ENCODE measurements at regions not wholly inside any gene's neighbourhood (a gene's known extent, or its start where the extent isn't known, plus 50 kb on each side); places are given as distances from the start of the nearest gene placed in this dataset.

DNA sequence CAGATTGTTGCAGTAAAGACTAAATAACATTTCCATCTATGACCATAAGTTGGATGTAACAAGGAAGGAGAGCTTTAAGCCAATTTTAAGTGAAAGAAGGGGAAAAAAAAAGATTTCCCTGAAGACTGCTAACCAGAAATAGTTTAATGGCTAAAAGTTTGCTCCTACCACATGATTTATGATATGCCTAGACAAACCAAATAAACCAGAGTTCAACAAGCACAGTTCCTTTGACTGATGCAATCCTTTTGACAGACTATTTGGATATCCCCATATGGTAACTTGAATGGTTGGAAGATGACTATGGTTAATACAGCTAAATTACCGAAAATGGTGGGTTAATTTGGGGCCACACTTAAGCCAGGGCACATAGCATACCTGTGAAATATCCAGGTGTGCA lies 338.5 kb downstream of the CETN3 start:
- H3K4me1 ChIP-seq (ENCODE audit: control insufficient read depth, extremely low read depth, insufficient read depth, low read length): no peaks in the 10 kb centered on the region
- DNase-seq (ENCODE audit: low read depth, low spot score) (no peak), FAIRE-seq (no peak)
- H3K27ac ChIP-seq (ENCODE audit: insufficient read depth, low read depth, low read length): no peak overlapping the region
- H4K20me1 ChIP-seq (replicated peaks; ENCODE audit: control insufficient read depth, extremely low read depth, insufficient read depth, low read length): no peaks in the 10 kb centered on the region
- POLR2A ChIA-PET: no interaction called here
- no peak overlapping the region for H3K4me2 ChIP-seq (ENCODE audit: insufficient read depth, low read length)
- no peak overlapping the region for H3K4me3 ChIP-seq (replicated peaks in 1 of 3; ENCODE audit: insufficient read depth in 1 of 3, low read depth in 1 of 3, low read length in 3 of 3)
- no peak overlapping the region for H2AFZ ChIP-seq (ENCODE audit: low read depth, low read length)
- dilution Hi-C loops (cut with MboI; ENCODE audit: extremely low pct_ligation_motif_present, low sequenced_read_pairs) (no loop called here), intact Hi-C loops (cut with micrococcal nuclease) (no loop called here)
- CTCF ChIA-PET: interaction anchor here (1.6 kb wide), 1 partner anchor 48 kb away, joined by 3 read pairs; no protein-coding TSS in a partner anchor
- no peak overlapping the region for H3K9ac ChIP-seq (replicated peaks; ENCODE audit: extremely low read depth, insufficient read depth, low read length)
- H3K27me3 ChIP-seq (ENCODE audit: control insufficient read depth in 2 of 2, insufficient read depth in 2 of 2, low read length in 2 of 2): no peaks in the 10 kb centered on the region
- BruUV-seq (replicated peaks): no TSS peak
- TF ChIP-seq POLR2A (IDR thresholded peaks at IDR 0.05; ENCODE audit: low read depth, low read length) (no peak), MYC (IDR thresholded peaks at IDR 0.05; ENCODE audit: low read depth, low read length) (no peak), POLR2AphosphoS5 (IDR thresholded peaks at IDR 0.05; ENCODE audit: insufficient read depth, low read depth, low read length) (no peak), FOS (IDR thresholded peaks at IDR 0.05; ENCODE audit: borderline replicate concordance, insufficient read depth, low read length) (no peak), JUN (IDR thresholded peaks at IDR 0.05; ENCODE audit: borderline replicate concordance, insufficient read depth, insufficient read length, low read depth) (no peak), GATA2 (IDR thresholded peaks at IDR 0.05; ENCODE audit: insufficient read depth, insufficient read length, low read depth, low read length) (no peak), EZH2 (IDR thresholded peaks at IDR 0.05; ENCODE audit: borderline replicate concordance, low read depth, low read length, severe bottlenecking) (no peak)
- TF ChIP-seq, protein P1, sequence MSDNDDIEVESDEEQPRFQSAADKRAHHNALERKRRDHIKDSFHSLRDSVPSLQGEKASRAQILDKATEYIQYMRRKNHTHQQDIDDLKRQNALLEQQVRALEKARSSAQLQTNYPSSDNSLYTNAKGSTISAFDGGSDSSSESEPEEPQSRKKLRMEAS (IDR thresholded peaks at IDR 0.05; ENCODE audit: insufficient read depth, insufficient read length): no peak
- TF ChIP-seq, protein P2, sequence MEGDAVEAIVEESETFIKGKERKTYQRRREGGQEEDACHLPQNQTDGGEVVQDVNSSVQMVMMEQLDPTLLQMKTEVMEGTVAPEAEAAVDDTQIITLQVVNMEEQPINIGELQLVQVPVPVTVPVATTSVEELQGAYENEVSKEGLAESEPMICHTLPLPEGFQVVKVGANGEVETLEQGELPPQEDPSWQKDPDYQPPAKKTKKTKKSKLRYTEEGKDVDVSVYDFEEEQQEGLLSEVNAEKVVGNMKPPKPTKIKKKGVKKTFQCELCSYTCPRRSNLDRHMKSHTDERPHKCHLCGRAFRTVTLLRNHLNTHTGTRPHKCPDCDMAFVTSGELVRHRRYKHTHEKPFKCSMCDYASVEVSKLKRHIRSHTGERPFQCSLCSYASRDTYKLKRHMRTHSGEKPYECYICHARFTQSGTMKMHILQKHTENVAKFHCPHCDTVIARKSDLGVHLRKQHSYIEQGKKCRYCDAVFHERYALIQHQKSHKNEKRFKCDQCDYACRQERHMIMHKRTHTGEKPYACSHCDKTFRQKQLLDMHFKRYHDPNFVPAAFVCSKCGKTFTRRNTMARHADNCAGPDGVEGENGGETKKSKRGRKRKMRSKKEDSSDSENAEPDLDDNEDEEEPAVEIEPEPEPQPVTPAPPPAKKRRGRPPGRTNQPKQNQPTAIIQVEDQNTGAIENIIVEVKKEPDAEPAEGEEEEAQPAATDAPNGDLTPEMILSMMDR (IDR thresholded peaks at IDR 0.05; ENCODE audit: extremely low read depth in 1 of 2, insufficient read depth in 1 of 2, low read depth in 1 of 2, low read length in 2 of 2): no peak
- H3K9me1 ChIP-seq (replicated peaks; ENCODE audit: control insufficient read depth, extremely low read depth, insufficient read depth, low read length): no peaks in the 10 kb centered on the region
- H3K36me3 ChIP-seq (ENCODE audit: control insufficient read depth in 2 of 2, extremely low read depth in 1 of 2, insufficient read depth in 2 of 2, low read length in 2 of 2): no peaks in the 10 kb centered on the region
- no peaks in the 10 kb centered on the region for H3K79me2 ChIP-seq (ENCODE audit: control insufficient read depth, insufficient read depth, low read length)
- H3K9me3 ChIP-seq (replicated peaks; ENCODE audit: control insufficient read depth, insufficient read depth, low read length): no peaks in the 10 kb centered on the region

Data from endothelial cell of umbilical vein (primary cell).